22Rv1 (cell line): ENCODE measurements at regions not wholly inside any gene's neighbourhood (a gene's known extent, or its start where the extent isn't known, plus 50 kb on each side); places are given as distances from the start of the nearest gene placed in this dataset.

ENCODE experiments used
- ZFX ChIP-seq: fragments of 450-650 bp; IDR thresholded peaks from 2 replicates; pipeline ENCODE4 v1.6.1; 2017; ENCODE audit warnings: antibody characterized with exemption, borderline replicate concordance
- TF ChIP-seq, protein P1 (sequence below): fragments of 450-650 bp; IDR thresholded peaks from 2 replicates; pipeline ENCODE4 v1.5.1; 2017; ENCODE audit warnings: mild to moderate bottlenecking

DNA sequence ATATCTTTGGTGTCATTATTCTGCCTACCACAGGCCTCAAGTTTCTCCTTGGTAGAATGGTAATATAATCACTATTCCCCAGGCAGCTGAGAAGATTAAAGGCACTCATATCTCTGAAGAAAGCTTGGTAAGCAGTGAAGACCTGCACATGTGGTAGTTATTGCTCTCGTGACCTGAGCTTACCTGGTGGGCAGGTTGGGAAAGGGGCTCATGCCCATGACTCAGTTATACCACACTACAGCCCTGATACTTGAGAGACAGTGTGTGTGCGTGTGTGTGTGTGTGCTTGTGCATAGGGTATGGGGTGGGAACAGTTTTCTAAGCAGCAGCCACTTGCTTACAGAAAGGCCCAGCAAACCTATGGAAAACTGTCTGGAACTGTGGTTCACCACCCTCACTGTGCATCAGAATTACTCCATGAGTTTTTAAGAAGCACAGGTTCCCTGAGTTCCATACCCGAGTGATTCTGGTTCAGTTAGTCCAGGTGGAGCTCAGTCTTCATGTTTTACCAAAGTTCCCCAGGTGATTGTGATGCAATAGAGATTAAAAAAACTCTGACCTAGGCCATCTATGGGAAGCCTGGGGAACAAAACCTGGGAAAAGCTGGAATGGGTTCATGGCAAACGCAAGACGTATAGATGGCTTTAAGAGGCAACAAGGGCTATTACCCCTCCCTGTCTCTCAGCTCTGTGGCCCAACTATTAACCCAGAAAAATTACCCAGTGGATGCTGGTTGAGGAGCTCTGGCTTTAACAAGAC, 79.0 kb upstream of the ZBED5 start:
- TF ChIP-seq, protein P1, sequence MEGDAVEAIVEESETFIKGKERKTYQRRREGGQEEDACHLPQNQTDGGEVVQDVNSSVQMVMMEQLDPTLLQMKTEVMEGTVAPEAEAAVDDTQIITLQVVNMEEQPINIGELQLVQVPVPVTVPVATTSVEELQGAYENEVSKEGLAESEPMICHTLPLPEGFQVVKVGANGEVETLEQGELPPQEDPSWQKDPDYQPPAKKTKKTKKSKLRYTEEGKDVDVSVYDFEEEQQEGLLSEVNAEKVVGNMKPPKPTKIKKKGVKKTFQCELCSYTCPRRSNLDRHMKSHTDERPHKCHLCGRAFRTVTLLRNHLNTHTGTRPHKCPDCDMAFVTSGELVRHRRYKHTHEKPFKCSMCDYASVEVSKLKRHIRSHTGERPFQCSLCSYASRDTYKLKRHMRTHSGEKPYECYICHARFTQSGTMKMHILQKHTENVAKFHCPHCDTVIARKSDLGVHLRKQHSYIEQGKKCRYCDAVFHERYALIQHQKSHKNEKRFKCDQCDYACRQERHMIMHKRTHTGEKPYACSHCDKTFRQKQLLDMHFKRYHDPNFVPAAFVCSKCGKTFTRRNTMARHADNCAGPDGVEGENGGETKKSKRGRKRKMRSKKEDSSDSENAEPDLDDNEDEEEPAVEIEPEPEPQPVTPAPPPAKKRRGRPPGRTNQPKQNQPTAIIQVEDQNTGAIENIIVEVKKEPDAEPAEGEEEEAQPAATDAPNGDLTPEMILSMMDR, result no peak
- TF ChIP-seq ZFX, result no peak
